ENCODE measurements at regions not wholly inside any gene's neighbourhood (a gene's known extent, or its start where the extent isn't known, plus 50 kb on each side); places are given as distances from the start of the nearest gene placed in this dataset.
A peak's percentile ranks its signal among the peaks of the same experiment; 100 is the strongest.

DNA sequence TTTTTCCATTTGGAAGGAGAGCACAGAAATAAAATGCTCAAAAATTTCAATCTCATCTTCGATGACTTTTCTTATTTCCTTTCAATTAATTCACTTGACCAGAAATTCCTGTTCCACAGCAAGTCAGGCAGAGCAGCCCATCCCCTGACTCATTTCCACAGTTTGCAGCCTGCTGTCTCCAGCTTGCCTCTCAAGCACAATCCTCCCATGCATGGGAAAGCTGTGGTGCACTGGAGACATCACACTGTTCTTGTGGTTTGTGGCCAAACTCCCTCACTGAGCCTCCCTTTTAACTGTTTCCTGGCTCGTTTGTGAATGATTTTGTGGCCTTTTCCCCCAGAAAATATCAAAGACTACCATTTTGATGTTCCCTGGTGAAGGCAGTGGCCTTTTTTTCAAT is 114.0 kb upstream of the ENPEP start:
- Histone ChIP-seq H3K36me3 (ENCODE audit: control insufficient read depth in 2 of 2, insufficient read depth in 1 of 2, low read length in 2 of 2) (no peaks in the 10 kb centered on the region), H3K27ac (ENCODE audit: extremely low read depth, low read depth, low read length) (no peak overlapping the region), H3K4me3 (ENCODE audit: low read depth, low read length) (no peak overlapping the region), H3K4me1 (ENCODE audit: control insufficient read depth, insufficient read depth, low read length) (no peaks in the 10 kb centered on the region), H3K9me3 (ENCODE audit: control insufficient read depth, insufficient read depth, low read depth, low read length) (no peaks in the 10 kb centered on the region)
- POLR2A ChIA-PET = no interaction called here
- TF ChIP-seq ZIC2 (tag by site-specific recombination; IDR thresholded peaks at IDR 0.05) (0 out of 2 replicates have a peak, but pooled peaks have one; percentile 22), KLF9 (tag by site-specific recombination; IDR thresholded peaks at IDR 0.05; ENCODE audit: low read depth) (no peak)
- CTCF ChIA-PET = no interaction called here

GRCh38 chr4:110359076-110359475 is 116.9 kb upstream of the ENPEP start:
- H3K36me3 ChIP-seq (ENCODE audit: control insufficient read depth in 2 of 2, insufficient read depth in 1 of 2, low read length in 2 of 2) = no peaks in the 10 kb centered on the region
- no peak overlapping the region for H3K4me3 ChIP-seq (ENCODE audit: low read depth, low read length)
- TF ChIP-seq GLIS2 (tag by site-specific recombination; IDR thresholded peaks at IDR 0.05) = no peak
- no peak for TF ChIP-seq ZEB2 (tag by site-specific recombination; IDR thresholded peaks at IDR 0.05)
- TF ChIP-seq ZNF580 (tag by site-specific recombination; IDR thresholded peaks at IDR 0.05) = no peak
- no peak for TF ChIP-seq YY1 (tag by site-specific recombination; IDR thresholded peaks at IDR 0.05)
- no peak for TF ChIP-seq ZNF140 (tag by site-specific recombination; IDR thresholded peaks at IDR 0.05)
- TF ChIP-seq, protein P1, sequence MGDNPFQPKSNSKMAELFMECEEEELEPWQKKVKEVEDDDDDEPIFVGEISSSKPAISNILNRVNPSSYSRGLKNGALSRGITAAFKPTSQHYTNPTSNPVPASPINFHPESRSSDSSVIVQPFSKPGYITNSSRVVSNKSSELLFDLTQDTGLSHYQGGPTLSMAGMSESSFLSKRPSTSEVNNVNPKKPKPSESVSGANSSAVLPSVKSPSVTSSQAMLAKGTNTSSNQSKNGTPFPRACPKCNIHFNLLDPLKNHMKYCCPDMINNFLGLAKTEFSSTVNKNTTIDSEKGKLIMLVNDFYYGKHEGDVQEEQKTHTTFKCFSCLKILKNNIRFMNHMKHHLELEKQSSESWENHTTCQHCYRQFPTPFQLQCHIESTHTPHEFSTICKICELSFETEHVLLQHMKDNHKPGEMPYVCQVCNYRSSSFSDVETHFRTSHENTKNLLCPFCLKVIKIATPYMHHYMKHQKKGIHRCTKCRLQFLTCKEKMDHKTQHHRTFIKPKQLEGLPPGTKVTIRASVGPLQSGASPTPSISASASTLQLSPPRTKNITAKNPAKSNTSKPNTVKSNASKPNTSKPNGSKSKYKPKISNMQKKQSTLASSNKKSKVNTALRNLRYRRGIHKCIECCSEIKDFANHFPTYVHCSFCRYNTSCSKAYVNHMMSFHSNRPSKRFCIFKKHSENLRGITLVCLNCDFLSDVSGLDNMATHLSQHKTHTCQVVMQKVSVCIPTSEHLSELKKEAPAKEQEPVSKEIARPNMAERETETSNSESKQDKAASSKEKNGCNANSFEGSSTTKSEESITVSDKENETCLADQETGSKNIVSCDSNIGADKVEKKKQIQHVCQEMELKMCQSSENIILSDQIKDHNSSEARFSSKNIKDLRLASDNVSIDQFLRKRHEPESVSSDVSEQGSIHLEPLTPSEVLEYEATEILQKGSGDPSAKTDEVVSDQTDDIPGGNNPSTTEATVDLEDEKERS (tag by site-specific recombination; IDR thresholded peaks at IDR 0.05) = no peak
- H3K27ac ChIP-seq (ENCODE audit: extremely low read depth, low read depth, low read length) = no peak overlapping the region
- no peaks in the 10 kb centered on the region for H3K9me3 ChIP-seq (ENCODE audit: control insufficient read depth, insufficient read depth, low read depth, low read length)
- H3K4me1 ChIP-seq (ENCODE audit: control insufficient read depth, insufficient read depth, low read length) = no peaks in the 10 kb centered on the region
- ChIA-PET POLR2A (no interaction called here), CTCF (interaction anchor here (1.2 kb wide), 1 partner anchor 360 kb away, joined by 3 read pairs; no protein-coding TSS in a partner anchor)

DNA sequence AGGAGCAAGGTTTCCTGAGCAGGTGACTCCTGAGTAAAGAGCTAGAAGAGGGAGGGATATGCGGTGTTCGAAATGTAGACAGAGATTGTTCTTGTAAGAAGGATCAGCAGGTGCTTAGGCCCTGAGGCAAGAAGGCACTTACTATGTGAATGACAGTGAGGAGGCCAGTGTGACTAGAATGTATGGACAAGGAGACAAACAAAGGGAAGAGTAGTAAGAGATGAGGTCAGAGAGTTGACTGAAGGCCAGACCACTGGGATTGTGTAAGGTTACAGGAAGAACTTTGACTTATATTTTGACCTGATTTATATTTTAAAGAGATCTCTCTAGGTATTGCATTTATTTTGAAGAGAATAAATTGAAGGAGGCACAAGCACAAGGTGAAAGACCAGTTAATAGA is 118.4 kb upstream of the ENPEP start:
- no peaks in the 10 kb centered on the region for H3K36me3 ChIP-seq (ENCODE audit: control insufficient read depth in 2 of 2, insufficient read depth in 1 of 2, low read length in 2 of 2)
- ChIA-PET POLR2A (no interaction called here), CTCF (interaction anchor here (0.9 kb wide), 1 partner anchor 154 kb away, joined by 3 read pairs; no protein-coding TSS in a partner anchor)
- H3K9me3 ChIP-seq (ENCODE audit: control insufficient read depth, insufficient read depth, low read depth, low read length) = no peaks in the 10 kb centered on the region
- H3K4me3 ChIP-seq (ENCODE audit: low read depth, low read length) = no peak overlapping the region
- no peaks in the 10 kb centered on the region for H3K4me1 ChIP-seq (ENCODE audit: control insufficient read depth, insufficient read depth, low read length)
- no peak overlapping the region for H3K27ac ChIP-seq (ENCODE audit: extremely low read depth, low read depth, low read length)
- TF ChIP-seq ZNF645 (tag by site-specific recombination; IDR thresholded peaks at IDR 0.05) (no peak), REST (tag by site-specific recombination; IDR thresholded peaks at IDR 0.05) (no peak), SP2 (tag by site-specific recombination; IDR thresholded peaks at IDR 0.05) (no peak), EGR2 (tag by site-specific recombination; IDR thresholded peaks at IDR 0.05; ENCODE audit: low read depth) (no peak), ZNF777 (tag by site-specific recombination; IDR thresholded peaks at IDR 0.05; ENCODE audit: borderline replicate concordance) (no peak), ZNF600 (tag by site-specific recombination; IDR thresholded peaks at IDR 0.05) (no peak), ZBTB1 (tag by site-specific recombination; IDR thresholded peaks at IDR 0.05) (no peak), SCRT2 (tag by site-specific recombination; IDR thresholded peaks at IDR 0.05) (no peak), GLI4 (tag by site-specific recombination; IDR thresholded peaks at IDR 0.05) (no peak), ZEB2 (tag by site-specific recombination; IDR thresholded peaks at IDR 0.05) (no peak), ZNF16 (tag by site-specific recombination; IDR thresholded peaks at IDR 0.05; ENCODE audit: low read depth) (no peak), RBAK (tag by site-specific recombination; IDR thresholded peaks at IDR 0.05) (no peak), ZFP37 (tag by site-specific recombination; IDR thresholded peaks at IDR 0.05) (no peak), ZNF350 (tag by site-specific recombination; IDR thresholded peaks at IDR 0.05) (no peak)
- TF ChIP-seq, protein P2, sequence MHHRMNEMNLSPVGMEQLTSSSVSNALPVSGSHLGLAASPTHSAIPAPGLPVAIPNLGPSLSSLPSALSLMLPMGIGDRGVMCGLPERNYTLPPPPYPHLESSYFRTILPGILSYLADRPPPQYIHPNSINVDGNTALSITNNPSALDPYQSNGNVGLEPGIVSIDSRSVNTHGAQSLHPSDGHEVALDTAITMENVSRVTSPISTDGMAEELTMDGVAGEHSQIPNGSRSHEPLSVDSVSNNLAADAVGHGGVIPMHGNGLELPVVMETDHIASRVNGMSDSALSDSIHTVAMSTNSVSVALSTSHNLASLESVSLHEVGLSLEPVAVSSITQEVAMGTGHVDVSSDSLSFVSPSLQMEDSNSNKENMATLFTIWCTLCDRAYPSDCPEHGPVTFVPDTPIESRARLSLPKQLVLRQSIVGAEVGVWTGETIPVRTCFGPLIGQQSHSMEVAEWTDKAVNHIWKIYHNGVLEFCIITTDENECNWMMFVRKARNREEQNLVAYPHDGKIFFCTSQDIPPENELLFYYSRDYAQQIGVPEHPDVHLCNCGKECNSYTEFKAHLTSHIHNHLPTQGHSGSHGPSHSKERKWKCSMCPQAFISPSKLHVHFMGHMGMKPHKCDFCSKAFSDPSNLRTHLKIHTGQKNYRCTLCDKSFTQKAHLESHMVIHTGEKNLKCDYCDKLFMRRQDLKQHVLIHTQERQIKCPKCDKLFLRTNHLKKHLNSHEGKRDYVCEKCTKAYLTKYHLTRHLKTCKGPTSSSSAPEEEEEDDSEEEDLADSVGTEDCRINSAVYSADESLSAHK (tag by site-specific recombination; IDR thresholded peaks at IDR 0.05) = no peak
